ENCODE measurements at regions not wholly inside any gene's neighbourhood (a gene's known extent, or its start where the extent isn't known, plus 50 kb on each side); places are given as distances from the start of the nearest gene placed in this dataset.

GRCh38 chr19:30082611-30083010 lies 140.6 kb downstream of the URI1 start:
- no peak for DNase-seq

GRCh38 chr19:30083125-30083681 lies 141.2 kb downstream of the URI1 start:
- DNase-seq: no peak

GRCh38 chr19:30083701-30084156 lies 141.7 kb downstream of the URI1 start:
- DNase-seq: no peak

GRCh38 chr19:30084390-30084819 lies 142.4 kb downstream of the URI1 start:
- no peak for DNase-seq

GRCh38 chr19:30085394-30085793 lies 143.4 kb downstream of the URI1 start:
- DNase-seq: peak in 1 of 3 donors; percentile 14

GRCh38 chr19:30086220-30086619 lies 144.2 kb downstream of the URI1 start:
- no peak for DNase-seq

DNA sequence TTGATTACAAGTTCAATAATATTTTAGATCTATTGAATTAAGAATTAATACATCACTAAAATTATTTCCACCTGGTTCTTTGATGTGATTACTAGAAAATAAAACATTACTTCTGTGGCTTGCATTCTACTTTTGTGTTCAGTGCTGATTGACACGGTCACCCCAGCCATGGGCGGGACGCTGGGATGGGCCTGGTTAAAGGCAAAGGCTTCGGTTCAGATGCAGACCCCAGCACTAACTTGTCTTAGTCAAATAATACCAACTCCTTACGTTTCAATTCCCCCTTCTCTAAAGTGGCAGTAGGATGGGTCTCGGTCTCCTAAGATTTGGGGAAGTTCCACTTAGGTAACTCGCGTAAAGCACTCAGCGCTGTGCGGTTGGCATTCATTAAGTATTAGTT lies 144.9 kb downstream of the URI1 start:
- DNase-seq: no peak

GRCh38 chr19:30087381-30088138 lies 145.5 kb downstream of the URI1 start:
- DNase-seq: no peak

GRCh38 chr19:30088567-30088966 lies 146.5 kb downstream of the URI1 start:
- no peak for DNase-seq

DNA sequence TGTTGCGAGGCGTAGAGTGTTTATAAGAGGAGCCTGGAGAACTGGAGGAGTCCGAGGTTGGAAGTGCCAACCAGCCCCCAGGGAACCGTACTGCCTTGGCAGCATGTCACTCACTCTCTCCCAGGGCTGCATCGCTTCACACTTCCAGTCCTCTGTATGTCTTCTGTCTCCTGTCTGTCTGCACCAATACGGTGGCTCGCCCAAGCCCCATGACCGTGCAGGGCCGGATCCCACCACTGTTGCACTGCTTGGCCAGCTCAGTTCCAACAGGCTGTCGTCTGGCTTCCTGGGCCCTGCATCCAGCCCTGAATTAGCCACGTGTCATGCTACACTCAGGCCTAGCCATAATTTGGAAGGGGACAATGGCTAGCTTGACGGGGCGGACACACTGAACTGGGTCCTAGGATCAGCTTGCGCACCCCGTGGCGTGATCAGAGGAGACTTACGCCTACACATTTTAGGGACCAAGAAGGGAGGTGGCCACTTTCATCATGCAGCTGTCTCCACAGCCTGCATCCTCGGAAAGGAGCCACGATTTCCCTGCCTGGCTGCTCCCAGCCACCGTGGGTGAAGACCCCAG lies 147.1 kb downstream of the URI1 start:
- DNase-seq: no peak

GRCh38 chr19:30090476-30090875 lies 148.4 kb downstream of the URI1 start:
- no peak for DNase-seq

- no peak for DNase-seq
These were observed 148.9 kb downstream of the URI1 start for GRCh38 chr19:30090963-30091362.

GRCh38 chr19:30091456-30091855 lies 149.4 kb downstream of the URI1 start:
- DNase-seq: no peak

GRCh38 chr19:30091856-30092255 lies 149.8 kb downstream of the URI1 start:
- DNase-seq: no peak

GRCh38 chr19:30092721-30093569 lies 150.9 kb downstream of the URI1 start:
- peak; percentile 16 to 43 (median 23) for DNase-seq

DNA sequence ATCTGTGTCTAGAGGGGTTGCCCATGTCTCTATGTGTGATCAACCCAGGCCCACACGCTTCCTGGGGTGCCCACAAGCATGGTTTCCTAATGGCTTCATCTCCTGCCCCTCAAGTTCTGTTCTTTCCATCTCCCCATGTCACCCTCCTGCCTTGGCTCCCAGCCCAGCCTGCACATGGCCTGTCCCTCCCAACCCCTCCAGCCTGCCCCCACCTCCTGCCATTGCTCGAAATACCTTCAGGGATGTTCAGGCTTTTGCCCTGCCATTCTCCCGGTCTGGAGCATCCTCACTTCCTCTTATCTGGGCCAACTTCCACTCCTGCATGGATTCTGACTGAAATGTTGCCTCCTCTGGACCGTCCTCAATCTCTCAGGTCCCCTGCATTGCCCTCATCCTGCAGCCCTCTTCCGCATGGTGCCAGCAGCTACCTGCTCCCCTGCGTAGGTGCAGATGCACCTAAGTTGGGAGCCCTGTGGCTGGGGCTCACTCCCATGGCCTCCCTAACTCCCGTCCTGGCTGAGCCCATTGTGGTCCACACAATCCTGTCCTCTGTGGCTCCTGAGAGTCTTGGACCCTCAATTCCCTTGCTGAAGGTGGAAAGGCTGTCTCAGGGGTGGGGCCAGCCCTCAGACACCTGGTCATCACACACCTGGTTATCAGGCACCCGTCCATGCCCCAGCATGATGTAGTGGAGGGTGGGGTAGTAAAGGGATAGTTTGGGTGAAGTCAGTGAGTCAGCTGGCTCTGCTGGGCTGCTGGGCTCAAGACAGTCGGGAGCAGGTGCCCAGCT lies 152.1 kb downstream of the URI1 start:
- DNase-seq: no peak

- no peak for DNase-seq
These were observed 152.7 kb downstream of the URI1 start for GRCh38 chr19:30094756-30095140.

DNA sequence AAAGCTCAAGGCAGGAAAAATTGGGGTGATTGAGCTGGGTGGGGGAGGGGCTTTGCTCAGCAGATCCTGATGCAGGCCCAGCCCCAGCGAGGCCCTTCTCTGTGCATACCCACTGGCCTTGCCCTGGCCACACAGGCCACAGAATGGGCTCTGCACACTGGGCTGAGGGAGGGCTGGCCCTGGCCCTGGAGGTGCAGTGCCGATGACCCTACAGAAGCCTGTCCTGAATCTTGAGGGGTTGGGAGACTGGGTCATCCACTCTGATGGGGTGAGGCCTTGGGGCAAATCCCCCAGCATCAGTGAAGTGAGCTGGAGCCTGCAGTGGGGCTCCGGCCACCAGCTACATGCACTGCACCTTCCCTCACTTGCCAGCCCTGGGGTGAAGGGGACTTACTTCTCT lies 153.1 kb downstream of the URI1 start:
- DNase-seq: no peak

- no peak for DNase-seq
These were observed 154.7 kb downstream of the URI1 start for GRCh38 chr19:30096596-30097370.

DNA sequence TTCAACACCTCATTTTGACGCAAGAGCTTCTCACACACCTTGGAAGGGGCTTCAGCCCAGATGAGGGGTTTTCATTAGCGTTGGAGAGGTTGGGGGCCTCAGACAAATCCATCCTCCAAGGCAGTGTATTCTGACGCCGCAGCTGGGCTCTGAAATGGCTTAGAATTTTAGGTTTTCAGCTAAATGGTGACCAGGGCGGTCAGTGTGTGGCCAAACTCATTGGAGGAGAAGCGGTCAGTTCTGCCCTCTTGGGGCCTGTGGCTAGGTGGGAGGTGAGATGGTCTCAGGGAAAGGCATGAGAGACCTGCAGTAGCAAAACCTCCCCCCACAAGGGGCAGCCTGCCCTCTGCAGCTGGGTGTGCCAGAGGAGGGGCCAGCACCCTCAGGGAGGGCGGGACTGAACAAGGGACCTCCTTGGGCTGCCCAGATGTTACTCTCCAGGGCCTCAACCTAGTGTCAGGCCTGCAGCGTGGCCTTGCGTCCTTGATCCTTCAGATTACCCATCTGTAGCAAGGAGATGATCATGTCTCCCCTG lies 155.8 kb downstream of the URI1 start:
- no peak for DNase-seq
